ENCODE measurements at regions not wholly inside any gene's neighbourhood (a gene's known extent, or its start where the extent isn't known, plus 50 kb on each side); places are given as distances from the start of the nearest gene placed in this dataset.

DNA sequence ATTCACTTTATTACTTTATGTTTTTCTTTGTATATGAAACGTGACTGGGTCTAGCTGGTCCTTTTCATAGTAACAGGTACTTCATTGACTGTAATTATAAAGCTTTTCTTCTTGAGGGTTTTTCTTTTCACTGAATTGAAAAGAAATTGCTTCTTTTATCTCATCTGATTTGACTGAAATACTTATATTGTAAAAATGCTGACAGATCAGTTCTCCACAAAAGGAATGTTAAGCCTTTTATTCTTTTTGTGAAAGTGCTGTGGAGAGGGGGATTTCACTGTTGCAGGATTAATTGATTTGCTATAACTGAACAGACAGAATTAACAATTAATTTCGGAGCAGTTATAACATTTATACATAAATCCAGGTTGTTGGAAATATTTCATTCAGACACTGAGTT, 2043.6 kb upstream of the C9orf72 start:
- TF ChIP-seq CTCF (IDR thresholded peaks at IDR 0.05), result no peak
- no peak for TF ChIP-seq POLR2AphosphoS5 (IDR thresholded peaks at IDR 0.05)
- TF ChIP-seq POLR2A (IDR thresholded peaks at IDR 0.05), result no peak

Measured in prostate gland (tissue), 2 donors.